Mucosa of rectum (tissue), 2 donors: ENCODE measurements at regions not wholly inside any gene's neighbourhood (a gene's known extent, or its start where the extent isn't known, plus 50 kb on each side); places are given as distances from the start of the nearest gene placed in this dataset.
A peak's percentile ranks its signal among the peaks of the same experiment; 100 is the strongest.

ENCODE experiments used
- H3K27ac ChIP-seq, 2 donors: one replicate each; pipeline ENCODE4 v1.7.0; 2013; ENCODE audit warnings: inconsistent platforms in 2 of 2, low read depth in 2 of 2, low read length in 2 of 2
- H3K27me3 ChIP-seq, 2 donors: one replicate each; pipeline ENCODE4 v1.7.0; 2013; ENCODE audit warnings: low read length in 2 of 2; ENCODE audit not compliant: control insufficient read depth in 2 of 2, insufficient read depth in 2 of 2
- H3K36me3 ChIP-seq, 2 donors: one replicate each; pipeline ENCODE4 v1.7.0; 2013; ENCODE audit warnings: low read length in 2 of 2; ENCODE audit not compliant: control insufficient read depth in 2 of 2, insufficient read depth in 2 of 2
- H3K4me1 ChIP-seq, 2 donors: one replicate each; pipeline ENCODE4 v1.7.0; 2013; ENCODE audit warnings: low read length in 2 of 2, mild to moderate bottlenecking in 1 of 2; ENCODE audit not compliant: control insufficient read depth in 2 of 2, insufficient read depth in 2 of 2
- H3K4me3 ChIP-seq, 2 donors: one replicate each; pipeline ENCODE4 v1.7.0; 2013; ENCODE audit warnings: low read length in 2 of 2
- H3K9ac ChIP-seq, 2 donors: one replicate each; pipeline ENCODE4 v1.7.0; 2013; ENCODE audit warnings: low read length in 2 of 2, low read depth in 1 of 2, mild to moderate bottlenecking in 1 of 2
- H3K9me3 ChIP-seq, 2 donors: one replicate each; pipeline ENCODE4 v1.7.0; 2013; ENCODE audit warnings: low read length in 2 of 2; ENCODE audit not compliant: control insufficient read depth in 2 of 2
- donor health status: healthy.
- donor health status: Normal muscosa, but diverticular disease.

- no peak overlapping the region for H3K9ac ChIP-seq
- H3K36me3 ChIP-seq: no peaks in the 10 kb centered on the region
- H3K4me1 ChIP-seq: no peaks in the 10 kb centered on the region
- no peaks in the 10 kb centered on the region for H3K27me3 ChIP-seq
- H3K27ac ChIP-seq: no peak overlapping the region
- peaks cover 0 to 3% of the 10 kb centered on the region in 2 donors for H3K9me3 ChIP-seq
- H3K4me3 ChIP-seq: no peak overlapping the region
Measured at GRCh38 chr6:91562955-91563354, 976.1 kb upstream of the MAP3K7 start.

DNA sequence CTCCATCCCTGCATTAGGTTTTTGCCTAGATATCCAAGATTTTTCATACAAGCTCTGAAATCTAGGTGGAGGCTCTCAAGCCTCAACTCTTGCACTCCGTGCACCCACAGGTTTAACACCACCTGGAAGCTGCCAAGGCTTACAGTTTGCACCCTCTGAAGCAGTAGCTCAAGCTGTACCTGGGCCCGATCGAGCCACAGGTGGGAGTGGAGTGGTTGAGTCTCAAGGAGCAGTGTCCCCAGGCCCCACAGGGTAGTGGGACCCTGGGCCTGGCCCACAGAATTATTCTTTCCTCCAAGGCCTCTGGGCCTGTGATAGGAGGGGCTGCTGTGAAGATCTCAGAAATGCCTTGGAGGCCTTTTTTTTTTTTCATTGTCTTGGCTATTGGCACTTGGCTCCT lies 973.5 kb upstream of the MAP3K7 start:
- H3K27me3 ChIP-seq: no peaks in the 10 kb centered on the region
- H3K4me1 ChIP-seq: no peaks in the 10 kb centered on the region
- no peak overlapping the region for H3K9ac ChIP-seq
- peaks cover 0 to 3% of the 10 kb centered on the region in 2 donors for H3K9me3 ChIP-seq
- H3K36me3 ChIP-seq: no peaks in the 10 kb centered on the region
- H3K4me3 ChIP-seq: no peak overlapping the region
- no peak overlapping the region for H3K27ac ChIP-seq

DNA sequence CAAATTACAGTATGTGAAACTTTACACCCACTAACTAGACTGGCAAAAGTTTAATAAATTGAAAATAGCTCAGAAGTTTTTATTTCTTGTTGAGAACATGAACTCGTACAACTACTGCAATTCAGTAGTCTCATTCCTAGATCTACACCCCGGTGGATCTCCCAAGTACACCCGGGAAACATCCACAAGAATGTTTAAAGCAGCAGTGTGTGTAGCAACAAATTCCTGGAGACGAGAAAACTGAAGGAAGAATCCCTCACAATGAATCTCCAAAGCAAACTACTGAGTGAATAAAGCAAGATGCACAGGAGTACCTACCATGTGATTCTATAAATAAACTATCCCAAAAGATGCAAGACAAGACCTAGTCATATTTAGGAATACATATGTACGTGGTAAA lies 954.0 kb upstream of the MAP3K7 start:
- Histone ChIP-seq H3K27me3 (no peaks in the 10 kb centered on the region), H3K36me3 (no peaks in the 10 kb centered on the region), H3K4me3 (no peak overlapping the region), H3K9ac (no peak overlapping the region), H3K27ac (no peak overlapping the region), H3K9me3 (no peaks in the 10 kb centered on the region), H3K4me1 (no peaks in the 10 kb centered on the region)

GRCh38 chr6:91539456-91539855 lies 952.6 kb upstream of the MAP3K7 start:
- Histone ChIP-seq H3K4me1 (no peaks in the 10 kb centered on the region), H3K27ac (no peak overlapping the region)

GRCh38 chr6:91538622-91539021 lies 951.8 kb upstream of the MAP3K7 start:
- Histone ChIP-seq H3K36me3 (no peaks in the 10 kb centered on the region), H3K27ac (no peak overlapping the region), H3K9ac (no peak overlapping the region), H3K9me3 (no peaks in the 10 kb centered on the region), H3K4me3 (no peak overlapping the region), H3K4me1 (no peaks in the 10 kb centered on the region), H3K27me3 (no peaks in the 10 kb centered on the region)

More at GRCh38 chr6:91539456-91539855, 952.6 kb upstream of the MAP3K7 start:
- Histone ChIP-seq H3K27me3 (no peaks in the 10 kb centered on the region), H3K9me3 (no peaks in the 10 kb centered on the region), H3K4me3 (no peak overlapping the region), H3K9ac (no peak overlapping the region), H3K36me3 (no peaks in the 10 kb centered on the region)

- no peaks in the 10 kb centered on the region for H3K4me1 ChIP-seq
- no peak overlapping the region for H3K27ac ChIP-seq
- no peak overlapping the region for H3K9ac ChIP-seq
- no peak overlapping the region for H3K4me3 ChIP-seq
- no peaks in the 10 kb centered on the region for H3K36me3 ChIP-seq
- no peaks in the 10 kb centered on the region for H3K9me3 ChIP-seq
- H3K27me3 ChIP-seq: no peaks in the 10 kb centered on the region
Measured at GRCh38 chr6:91534614-91535013, 947.7 kb upstream of the MAP3K7 start.

GRCh38 chr6:91523511-91523910 lies 936.6 kb upstream of the MAP3K7 start:
- H3K4me3 ChIP-seq: no peak overlapping the region

DNA sequence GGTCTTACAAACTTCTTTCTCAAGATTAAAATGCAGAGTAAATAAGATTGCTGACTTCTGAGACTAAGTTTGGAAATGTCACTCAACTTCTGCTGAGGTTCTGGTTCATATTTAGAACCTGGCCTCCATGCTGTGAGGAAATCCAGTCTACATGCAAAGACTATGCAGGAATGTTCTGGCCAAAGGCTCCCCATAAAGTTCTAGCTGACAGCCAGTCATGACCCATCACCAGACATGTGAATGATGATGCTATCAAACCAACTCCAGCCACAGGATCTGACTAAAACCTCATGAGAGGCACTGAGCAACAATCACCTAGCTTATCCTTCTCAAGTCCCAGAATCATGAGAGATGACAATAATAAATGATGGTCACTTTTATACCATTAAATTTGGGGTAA lies 935.1 kb upstream of the MAP3K7 start:
- Histone ChIP-seq H3K27ac (no peak overlapping the region), H3K36me3 (no peaks in the 10 kb centered on the region), H3K9me3 (no peaks in the 10 kb centered on the region), H3K9ac (no peak overlapping the region), H3K4me3 (no peak overlapping the region), H3K4me1 (no peaks in the 10 kb centered on the region), H3K27me3 (no peaks in the 10 kb centered on the region)

More at GRCh38 chr6:91523511-91523910, 936.6 kb upstream of the MAP3K7 start:
- no peaks in the 10 kb centered on the region for H3K9me3 ChIP-seq
- no peak overlapping the region for H3K9ac ChIP-seq
- no peaks in the 10 kb centered on the region for H3K4me1 ChIP-seq
- no peak overlapping the region for H3K27ac ChIP-seq
- no peaks in the 10 kb centered on the region for H3K36me3 ChIP-seq
- H3K27me3 ChIP-seq: no peaks in the 10 kb centered on the region

DNA sequence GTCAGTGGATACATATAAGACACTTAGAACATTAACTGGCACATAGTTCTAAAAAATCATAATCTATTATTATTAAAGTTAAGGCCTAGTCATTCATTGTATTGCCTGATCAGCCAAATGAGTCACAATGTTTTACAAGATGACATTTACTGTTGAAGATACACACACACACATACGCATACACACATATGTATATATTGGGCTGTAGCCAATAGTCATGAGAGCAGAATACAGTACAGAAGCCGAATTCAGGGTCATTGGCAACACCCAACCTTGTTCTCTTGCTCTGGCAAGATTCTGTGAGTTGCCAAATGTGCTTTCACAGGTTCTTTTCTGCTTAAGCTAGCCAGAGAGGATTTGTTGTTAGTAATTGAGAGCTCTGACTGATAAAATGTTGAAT lies 922.8 kb upstream of the MAP3K7 start:
- H3K4me1 ChIP-seq: no peaks in the 10 kb centered on the region
- H3K4me3 ChIP-seq: no peak overlapping the region
- H3K36me3 ChIP-seq: no peaks in the 10 kb centered on the region
- H3K27ac ChIP-seq: no peak overlapping the region
- no peaks in the 10 kb centered on the region for H3K27me3 ChIP-seq
- no peaks in the 10 kb centered on the region for H3K9me3 ChIP-seq
- no peak overlapping the region for H3K9ac ChIP-seq

DNA sequence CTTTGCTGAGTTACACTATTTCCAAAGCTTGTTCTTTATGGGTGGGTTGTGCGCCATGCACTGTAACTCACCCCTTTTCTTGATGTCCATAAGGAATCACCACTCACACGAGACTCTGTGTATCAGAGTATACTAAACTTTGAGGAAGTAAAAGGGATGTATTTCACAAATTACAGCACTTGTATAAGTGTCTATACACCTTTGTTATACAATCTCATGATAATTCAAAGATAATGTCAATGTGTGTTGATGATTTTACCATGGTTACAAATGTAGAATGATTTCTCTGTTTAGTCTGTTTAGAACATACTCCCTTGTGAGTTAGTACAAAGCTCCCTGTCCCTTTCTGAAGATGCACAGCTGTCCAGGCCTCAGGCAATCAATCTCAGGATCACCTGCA lies 922.2 kb upstream of the MAP3K7 start:
- no peaks in the 10 kb centered on the region for H3K36me3 ChIP-seq
- no peaks in the 10 kb centered on the region for H3K4me1 ChIP-seq
- H3K4me3 ChIP-seq: no peak overlapping the region
- H3K9me3 ChIP-seq: no peaks in the 10 kb centered on the region
- H3K9ac ChIP-seq: no peak overlapping the region
- peak overlapping the region in 1 of 2 donors; percentile 17 for H3K27ac ChIP-seq
- H3K27me3 ChIP-seq: no peaks in the 10 kb centered on the region

DNA sequence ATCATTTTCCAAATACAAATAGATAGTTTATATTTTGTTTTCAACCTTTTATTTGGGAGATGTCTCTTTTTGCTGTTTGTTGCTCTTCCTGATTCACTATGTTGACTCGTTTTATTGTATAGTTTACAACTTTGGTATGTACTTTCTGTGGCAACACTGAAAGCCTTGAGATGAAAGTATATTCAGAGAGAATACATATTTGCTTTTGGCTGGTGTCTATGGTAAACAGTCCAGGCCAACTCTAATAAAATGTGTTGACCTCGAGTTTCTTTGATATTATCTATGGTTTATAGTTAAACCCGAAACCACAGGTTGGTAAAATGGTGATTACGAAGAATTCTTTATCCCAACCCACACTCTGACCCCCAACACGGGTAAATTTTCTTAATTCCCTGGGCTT lies 919.6 kb upstream of the MAP3K7 start:
- Histone ChIP-seq H3K4me1 (no peaks in the 10 kb centered on the region), H3K27ac (no peak overlapping the region), H3K4me3 (no peak overlapping the region), H3K27me3 (no peaks in the 10 kb centered on the region), H3K9me3 (no peaks in the 10 kb centered on the region), H3K36me3 (no peaks in the 10 kb centered on the region), H3K9ac (no peak overlapping the region)
